Cerebellar cortex (tissue), 1 donor: ENCODE measurements at regions not wholly inside any gene's neighbourhood (a gene's known extent, or its start where the extent isn't known, plus 50 kb on each side); places are given as distances from the start of the nearest gene placed in this dataset.
"Not testable (repeated sequence)": the region's sequence is repeated elsewhere in the genome, so short reads cannot be mapped to it uniquely, and the experiment has no call there.

Source experiments
- DNase-seq: peaks from one replicate; pipeline ENCODE4 v3.0.0-alpha.2; 2015; ENCODE audit warnings: low spot score

GRCh38 chr1:221880182-221880581 lies 138.3 kb upstream of the DUSP10 start:
- no peak for DNase-seq

- DNase-seq: no peak
Observed at GRCh38 chr1:221878134-221878533, 136.2 kb upstream of the DUSP10 start.

- no peak for DNase-seq
Observed at GRCh38 chr1:221877311-221877710, 135.4 kb upstream of the DUSP10 start.

GRCh38 chr1:221875004-221875330 lies 133.1 kb upstream of the DUSP10 start:
- no peak for DNase-seq

GRCh38 chr1:221874285-221875003 lies 132.6 kb upstream of the DUSP10 start:
- no peak for DNase-seq

GRCh38 chr1:221873673-221874072 lies 131.8 kb upstream of the DUSP10 start:
- no peak for DNase-seq

GRCh38 chr1:221871056-221871455 lies 129.2 kb upstream of the DUSP10 start:
- no peak for DNase-seq

GRCh38 chr1:221869779-221870178 lies 127.9 kb upstream of the DUSP10 start:
- no peak for DNase-seq

GRCh38 chr1:221868593-221869303 lies 126.9 kb upstream of the DUSP10 start:
- DNase-seq: no peak

- DNase-seq: no peak
Observed at GRCh38 chr1:221867003-221867402, 125.1 kb upstream of the DUSP10 start.

GRCh38 chr1:221865808-221866207 lies 123.9 kb upstream of the DUSP10 start:
- no peak for DNase-seq

GRCh38 chr1:221863635-221864034 lies 121.7 kb upstream of the DUSP10 start:
- DNase-seq: no peak

GRCh38 chr1:221862971-221863370 lies 121.1 kb upstream of the DUSP10 start:
- no peak for DNase-seq

- DNase-seq: no peak
Observed at GRCh38 chr1:221858818-221859611, 117.1 kb upstream of the DUSP10 start.

GRCh38 chr1:221857094-221857444 lies 115.2 kb upstream of the DUSP10 start:
- DNase-seq: not testable (repeated sequence)

- DNase-seq: no peak
Observed at GRCh38 chr1:221856228-221857093, 114.6 kb upstream of the DUSP10 start.

GRCh38 chr1:221855156-221855555 lies 113.3 kb upstream of the DUSP10 start:
- no peak for DNase-seq

- DNase-seq: no peak
Observed at GRCh38 chr1:221851336-221851735, 109.4 kb upstream of the DUSP10 start.

GRCh38 chr1:221850470-221851187 lies 108.7 kb upstream of the DUSP10 start:
- no peak for DNase-seq

- no peak for DNase-seq
Observed at GRCh38 chr1:221849897-221850296, 108.0 kb upstream of the DUSP10 start.

- DNase-seq: no peak
Observed at GRCh38 chr1:221849110-221849509, 107.2 kb upstream of the DUSP10 start.
